Vagina (tissue), 2 donors: ENCODE measurements at regions not wholly inside any gene's neighbourhood (a gene's known extent, or its start where the extent isn't known, plus 50 kb on each side); places are given as distances from the start of the nearest gene placed in this dataset.

Experiments
- CTCF ChIP-seq, 3 experiments: fragments of 450-650 bp in 2 of 3; fragments of 200-600 bp in 1 of 3; sonication (generic) in 1 of 3; IDR thresholded peaks; one replicate each; pipeline ENCODE4 v1.5.1; 2017 to 2019; ENCODE audit warnings: antibody characterized with exemption in 3 of 3, mild to moderate bottlenecking in 2 of 3, moderate library complexity in 2 of 3
- POLR2A ChIP-seq, 2 donors: fragments of 450-650 bp; IDR thresholded peaks; one replicate each; pipeline ENCODE4 v1.6.1; 2017; ENCODE audit warnings: antibody characterized with exemption in 2 of 2, mild to moderate bottlenecking in 2 of 2, moderate library complexity in 2 of 2

GRCh38 chr9:89731262-89732182 is 126.7 kb downstream of the GADD45G start:
- TF ChIP-seq POLR2A (IDR thresholded peaks at IDR 0.05) (no peak), CTCF (IDR thresholded peaks at IDR 0.05) (no peak)
